ENCODE measurements at regions not wholly inside any gene's neighbourhood (a gene's known extent, or its start where the extent isn't known, plus 50 kb on each side); places are given as distances from the start of the nearest gene placed in this dataset.
"Not testable (repeated sequence)": the region's sequence is repeated elsewhere in the genome, so short reads cannot be mapped to it uniquely, and the experiment has no call there.

DNA sequence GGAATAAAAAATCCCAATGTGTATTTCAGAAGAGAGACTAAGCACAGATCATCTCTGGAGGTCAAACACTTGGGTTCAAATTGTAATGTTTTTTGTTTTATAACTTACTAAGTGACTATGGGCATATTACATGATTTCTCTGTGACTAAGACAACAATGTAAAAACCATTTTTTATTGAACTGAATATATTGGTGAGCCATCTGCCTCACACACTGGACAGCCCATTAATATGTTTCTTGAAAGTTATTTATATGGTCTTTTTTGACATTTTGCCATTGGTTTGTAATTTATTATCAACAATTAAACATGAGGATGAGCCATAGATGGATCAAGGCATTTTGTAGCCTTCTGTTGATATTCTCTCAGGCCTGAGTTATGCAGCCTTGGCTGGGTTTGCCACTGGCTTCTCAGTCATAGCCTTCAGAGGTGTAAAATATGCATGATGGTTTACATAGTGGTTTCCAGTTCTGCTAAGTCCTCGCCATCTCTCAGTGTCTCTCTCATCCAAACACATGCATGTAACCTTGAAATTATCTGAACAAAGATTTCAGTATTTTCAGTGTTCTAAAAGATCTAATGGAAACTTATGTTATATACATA, 997.2 kb downstream of the DIPK2A start:
- no peak overlapping the region for H3K27ac ChIP-seq
- no peak for DNase-seq
- intact Hi-C loops (cut with DNase I), result no loop called here
- peaks cover 0 to 6% (median 0%) of the 10 kb centered on the region in 4 donors for H3K4me1 ChIP-seq
- TF ChIP-seq EP300 (IDR thresholded peaks at IDR 0.05) (no peak), POLR2AphosphoS5 (IDR thresholded peaks at IDR 0.05) (no peak), POLR2A (IDR thresholded peaks at IDR 0.05) (no peak)
- TF ChIP-seq, protein P1, sequence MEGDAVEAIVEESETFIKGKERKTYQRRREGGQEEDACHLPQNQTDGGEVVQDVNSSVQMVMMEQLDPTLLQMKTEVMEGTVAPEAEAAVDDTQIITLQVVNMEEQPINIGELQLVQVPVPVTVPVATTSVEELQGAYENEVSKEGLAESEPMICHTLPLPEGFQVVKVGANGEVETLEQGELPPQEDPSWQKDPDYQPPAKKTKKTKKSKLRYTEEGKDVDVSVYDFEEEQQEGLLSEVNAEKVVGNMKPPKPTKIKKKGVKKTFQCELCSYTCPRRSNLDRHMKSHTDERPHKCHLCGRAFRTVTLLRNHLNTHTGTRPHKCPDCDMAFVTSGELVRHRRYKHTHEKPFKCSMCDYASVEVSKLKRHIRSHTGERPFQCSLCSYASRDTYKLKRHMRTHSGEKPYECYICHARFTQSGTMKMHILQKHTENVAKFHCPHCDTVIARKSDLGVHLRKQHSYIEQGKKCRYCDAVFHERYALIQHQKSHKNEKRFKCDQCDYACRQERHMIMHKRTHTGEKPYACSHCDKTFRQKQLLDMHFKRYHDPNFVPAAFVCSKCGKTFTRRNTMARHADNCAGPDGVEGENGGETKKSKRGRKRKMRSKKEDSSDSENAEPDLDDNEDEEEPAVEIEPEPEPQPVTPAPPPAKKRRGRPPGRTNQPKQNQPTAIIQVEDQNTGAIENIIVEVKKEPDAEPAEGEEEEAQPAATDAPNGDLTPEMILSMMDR (IDR thresholded peaks at IDR 0.05), result no peak
- WGBS, 2 donors, result 78 to 85% methylated on average over 1 of the region's 1 CpG
- no peaks in the 10 kb centered on the region for H3K9me3 ChIP-seq
- H3K4me3 ChIP-seq, result no peak overlapping the region
- no peaks in the 10 kb centered on the region for H3K27me3 ChIP-seq
- no peaks in the 10 kb centered on the region for H3K36me3 ChIP-seq

GRCh38 chr3:144984481-144984880, 1012.9 kb downstream of the DIPK2A start:
- H3K27ac ChIP-seq; H3K36me3 ChIP-seq; intact Hi-C loops (cut with DNase I); H3K4me1 ChIP-seq; DNase-seq; H3K27me3 ChIP-seq; H3K9me3 ChIP-seq; H3K4me3 ChIP-seq: not testable (repeated sequence)
- WGBS, 2 donors, result 90 to 91% methylated on average over 7 of the region's 7 CpGs

DNA sequence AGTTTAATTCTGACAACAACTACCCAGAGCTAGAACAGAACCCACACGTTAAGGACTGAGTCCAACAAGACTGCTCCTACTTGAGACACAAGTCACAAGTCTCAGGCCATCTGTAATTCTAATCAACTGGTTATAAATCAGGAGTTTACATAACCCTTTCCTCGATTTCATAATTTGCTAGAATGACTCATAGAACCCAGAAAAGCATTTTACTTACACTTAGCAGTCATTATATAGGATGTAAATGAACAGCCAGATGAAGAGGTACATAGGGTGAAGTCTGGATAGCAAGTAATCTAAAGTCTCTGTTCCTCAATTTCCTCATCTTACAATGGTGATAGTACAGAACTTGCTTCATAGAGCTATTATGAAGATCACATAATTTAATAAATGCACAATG, 1018.2 kb downstream of the DIPK2A start:
- 51 to 55% methylated on average over 2 of the region's 2 CpGs for WGBS, 2 donors
- intact Hi-C loops (cut with DNase I), result no loop called here
- no peak for DNase-seq
- no peak overlapping the region for H3K4me3 ChIP-seq
- TF ChIP-seq, protein P1 (IDR thresholded peaks at IDR 0.05), result no peak
- H3K9me3 ChIP-seq, result no peaks in the 10 kb centered on the region
- H3K27me3 ChIP-seq, result no peaks in the 10 kb centered on the region
- no peak overlapping the region for H3K27ac ChIP-seq
- no peaks in the 10 kb centered on the region for H3K4me1 ChIP-seq
- no peaks in the 10 kb centered on the region for H3K36me3 ChIP-seq

GRCh38 chr3:144995856-144996255, 1024.2 kb downstream of the DIPK2A start:
- WGBS, 2 donors, result 47 to 72% methylated on average over 1 of the region's 1 CpG
- intact Hi-C loops (cut with DNase I), result no loop called here
- Histone ChIP-seq H3K27me3 (no peaks in the 10 kb centered on the region), H3K4me1 (no peaks in the 10 kb centered on the region), H3K4me3 (no peak overlapping the region), H3K27ac (no peak overlapping the region), H3K36me3 (no peaks in the 10 kb centered on the region), H3K9me3 (no peaks in the 10 kb centered on the region)
- TF ChIP-seq, protein P1 (IDR thresholded peaks at IDR 0.05), result no peak
- TF ChIP-seq POLR2A (IDR thresholded peaks at IDR 0.05) (no peak), EP300 (IDR thresholded peaks at IDR 0.05) (no peak), POLR2AphosphoS5 (IDR thresholded peaks at IDR 0.05) (no peak)
- DNase-seq, result no peak

GRCh38 chr3:145005427-145005826, 1033.8 kb downstream of the DIPK2A start:
- no peak for DNase-seq
- H3K27me3 ChIP-seq, result no peaks in the 10 kb centered on the region
- no peak overlapping the region for H3K27ac ChIP-seq
- H3K9me3 ChIP-seq, result peaks cover 0 to 4% (median 0%) of the 10 kb centered on the region in 4 donors
- no peaks in the 10 kb centered on the region for H3K36me3 ChIP-seq
- TF ChIP-seq POLR2A (IDR thresholded peaks at IDR 0.05) (no peak), EP300 (IDR thresholded peaks at IDR 0.05) (no peak), POLR2AphosphoS5 (IDR thresholded peaks at IDR 0.05) (no peak)
- TF ChIP-seq, protein P1 (IDR thresholded peaks at IDR 0.05), result no peak
- H3K4me1 ChIP-seq, result no peaks in the 10 kb centered on the region
- WGBS, 2 donors, result 82 to 86% methylated on average over 4 of the region's 4 CpGs
- intact Hi-C loops (cut with DNase I), result no loop called here
- H3K4me3 ChIP-seq, result no peak overlapping the region

All from sigmoid colon (tissue), 6 donors.